Activated CD8-positive, alpha-beta memory T cell treated with anti-CD3 and anti-CD28 coated beads, Interleukin-2, amount 50 U/mL, for 24 hours (primary cell): ENCODE measurements at regions not wholly inside any gene's neighbourhood (a gene's known extent, or its start where the extent isn't known, plus 50 kb on each side); places are given as distances from the start of the nearest gene placed in this dataset.

ENCODE experiments used
- DNase-seq: peaks from one replicate; pipeline ENCODE4 v3.0.0-alpha.2; 2020; ENCODE audit errors: extremely low read depth

GRCh38 chr2:128493880-128494279 is 175.2 kb upstream of the HS6ST1 start:
- DNase-seq, result no peak

GRCh38 chr2:128494307-128494639 is 175.6 kb upstream of the HS6ST1 start:
- DNase-seq, result no peak

DNA sequence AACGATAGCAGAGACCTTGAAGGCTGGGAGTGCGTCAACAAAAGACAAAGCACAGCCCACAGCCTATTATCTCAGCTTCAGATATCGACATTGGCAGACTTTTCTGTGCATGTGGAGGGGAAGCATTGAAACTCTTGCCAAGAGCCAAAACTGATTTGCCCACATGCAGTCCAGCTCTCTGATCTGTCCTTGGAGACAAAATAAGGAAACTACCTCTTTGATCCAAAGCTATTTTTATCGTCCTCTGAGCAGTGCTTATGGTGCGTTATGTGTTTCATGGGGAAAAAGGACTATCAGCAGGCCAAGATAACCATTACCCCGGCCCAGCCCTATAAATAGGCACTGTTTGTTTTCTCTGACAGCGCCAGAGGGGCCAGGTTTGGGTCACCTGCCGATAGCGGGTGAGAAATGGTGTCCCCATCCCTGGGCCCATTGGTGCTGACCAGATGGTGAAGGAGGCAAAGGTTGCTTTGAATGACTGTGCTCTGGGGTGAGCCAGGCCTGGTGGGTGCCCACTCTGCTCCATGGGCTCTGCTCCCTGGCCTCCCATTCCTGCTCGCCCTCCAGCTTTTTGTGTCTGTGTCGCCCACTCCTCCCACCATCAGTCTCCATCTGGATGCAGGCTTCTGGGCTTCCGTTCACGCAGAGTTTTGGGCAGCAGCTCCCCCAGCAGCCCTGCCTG is 176.1 kb upstream of the HS6ST1 start:
- no peak for DNase-seq

DNA sequence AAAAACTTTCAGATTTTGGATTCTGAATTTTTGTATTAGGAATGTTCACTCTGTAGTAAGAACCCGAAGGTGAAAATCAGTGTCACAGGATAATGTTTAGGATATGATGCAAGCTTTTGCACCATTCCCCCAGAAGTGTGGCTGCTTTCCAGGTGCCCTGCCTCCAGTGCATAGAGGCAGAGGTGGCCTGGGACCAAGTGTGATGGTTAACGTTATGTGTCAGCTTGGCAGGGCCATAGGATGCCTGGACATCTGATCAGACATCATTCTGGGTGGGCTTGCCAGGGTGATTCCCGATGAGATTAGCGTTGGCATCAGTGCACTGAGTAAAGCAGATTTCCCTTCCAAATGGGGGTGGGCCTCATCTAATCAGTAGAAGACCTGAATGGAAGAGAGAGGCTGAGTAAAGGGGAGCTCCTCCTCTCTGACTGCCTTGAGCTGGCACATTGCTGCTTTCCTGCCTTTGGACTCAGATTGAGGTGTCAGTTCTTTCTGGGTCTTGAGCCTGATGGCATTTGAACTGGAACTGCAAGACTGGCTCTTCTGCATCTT is 177.4 kb upstream of the HS6ST1 start:
- DNase-seq, result no peak

DNA sequence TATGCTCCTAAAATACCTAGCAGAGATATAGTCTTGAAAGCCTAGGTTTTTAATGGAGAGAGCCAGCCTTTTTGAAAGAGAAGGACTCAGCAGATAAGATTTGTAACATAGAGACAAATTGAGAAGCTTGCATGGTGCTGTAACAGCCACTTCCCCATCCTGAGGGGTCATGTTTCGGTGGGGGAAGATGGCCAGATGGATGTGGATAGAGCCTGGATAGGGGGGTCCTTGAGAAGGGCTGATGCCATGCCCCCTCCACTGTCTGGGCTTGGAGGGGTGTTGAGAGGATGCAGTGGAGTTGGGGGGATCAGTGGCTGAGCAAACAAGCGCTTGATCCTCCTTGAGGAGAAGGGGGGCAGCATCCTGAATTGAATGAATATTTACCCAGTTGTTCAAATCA is 178.0 kb upstream of the HS6ST1 start:
- no peak for DNase-seq

GRCh38 chr2:128497461-128497860 is 178.8 kb upstream of the HS6ST1 start:
- no peak for DNase-seq

DNA sequence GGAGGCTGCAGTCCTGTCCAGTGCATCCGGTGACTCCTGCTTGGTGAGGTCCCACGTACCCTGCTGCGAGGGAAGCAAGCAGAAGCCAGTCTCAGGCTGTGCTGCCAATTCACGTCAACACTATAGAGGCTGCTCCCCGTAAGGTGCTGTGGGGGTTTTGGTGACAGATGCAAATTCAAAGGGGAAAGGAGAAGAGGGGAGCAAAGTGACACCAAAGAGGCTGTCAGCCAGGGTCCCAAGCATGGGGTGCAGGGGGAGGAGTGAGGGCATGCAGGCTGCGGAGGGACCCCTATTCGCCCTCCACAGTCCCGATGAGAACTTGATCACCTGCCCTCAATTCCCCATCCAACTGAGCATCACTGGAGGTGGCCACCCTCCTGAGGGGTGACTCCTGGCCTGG is 179.4 kb upstream of the HS6ST1 start:
- no peak for DNase-seq

GRCh38 chr2:128498589-128498988 is 179.9 kb upstream of the HS6ST1 start:
- no peak for DNase-seq

- no peak for DNase-seq
Measured at GRCh38 chr2:128499367-128500137, 180.9 kb upstream of the HS6ST1 start.

DNA sequence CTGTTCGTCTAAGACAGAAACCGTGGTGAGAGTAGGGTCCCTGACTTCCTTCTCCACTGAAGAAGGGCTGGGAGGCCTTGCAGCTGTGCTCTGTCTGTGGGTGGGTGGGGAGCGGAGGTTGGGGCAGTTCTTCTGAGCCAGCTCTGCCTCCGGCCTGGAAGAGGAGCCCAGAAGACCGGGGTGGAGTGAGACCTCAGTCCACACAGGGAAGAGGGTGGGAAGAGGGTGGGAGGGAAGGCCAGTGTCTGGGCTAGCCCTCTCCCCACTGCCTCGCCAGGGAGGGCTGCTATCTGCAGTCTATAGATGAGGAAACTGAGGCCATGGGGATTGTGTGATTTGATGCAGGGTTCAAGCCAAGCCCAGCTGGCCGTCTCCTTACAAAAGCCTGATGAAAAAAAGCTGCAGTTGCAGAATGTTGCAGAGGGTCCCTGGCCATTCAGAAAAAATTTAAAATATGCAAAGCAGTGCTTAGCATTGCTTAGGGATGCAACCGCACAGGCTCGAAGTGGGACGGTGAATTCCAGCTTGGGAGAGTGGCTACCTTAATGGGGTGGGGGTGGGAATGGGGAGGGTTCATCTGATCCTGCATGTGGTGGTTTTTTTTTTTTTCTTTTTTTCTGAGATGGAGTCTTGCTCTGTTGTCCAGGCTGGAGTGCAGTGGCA is 181.6 kb upstream of the HS6ST1 start:
- no peak for DNase-seq

DNA sequence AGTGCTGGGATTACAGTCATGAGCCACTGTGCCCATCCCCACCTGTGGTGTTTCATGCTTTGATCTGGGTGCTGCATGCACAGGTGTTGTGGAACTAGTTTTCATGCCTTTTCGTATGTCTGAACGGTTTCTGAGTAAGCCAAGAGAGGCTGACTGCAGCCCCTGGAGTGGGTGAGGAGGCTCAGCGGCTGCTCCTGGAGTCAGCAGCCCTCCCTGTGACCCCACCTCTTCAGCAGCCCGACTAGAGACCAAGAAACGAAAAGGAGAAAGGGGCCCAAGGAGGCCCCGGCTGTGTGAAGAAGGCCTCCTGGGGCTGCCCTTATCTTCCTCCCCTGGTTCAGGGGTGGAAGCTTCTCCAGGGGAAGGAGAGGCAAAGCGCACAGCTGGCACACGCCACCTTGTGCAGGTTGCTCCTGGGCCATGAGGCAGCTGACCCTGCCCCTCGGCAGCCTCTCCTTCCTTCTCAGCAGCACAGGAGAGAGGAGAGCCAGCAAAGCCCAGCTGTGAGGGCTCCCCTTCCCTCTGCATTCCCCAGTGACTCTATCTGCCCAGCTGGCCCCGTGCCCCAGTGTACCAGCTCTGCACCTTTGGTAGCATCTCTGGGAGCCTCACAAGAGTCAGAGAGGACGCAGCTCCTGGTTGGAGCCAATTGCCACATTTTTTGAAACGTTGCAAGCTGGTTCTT is 182.5 kb upstream of the HS6ST1 start:
- no peak for DNase-seq

- DNase-seq, result no peak
Measured at GRCh38 chr2:128501700-128502099, 183.0 kb upstream of the HS6ST1 start.

GRCh38 chr2:128502200-128502599 is 183.5 kb upstream of the HS6ST1 start:
- no peak for DNase-seq

- DNase-seq, result no peak
Measured at GRCh38 chr2:128502638-128503246, 184.1 kb upstream of the HS6ST1 start.

- DNase-seq, result no peak
Measured at GRCh38 chr2:128503399-128504245, 185.0 kb upstream of the HS6ST1 start.

GRCh38 chr2:128504246-128505149 is 185.8 kb upstream of the HS6ST1 start:
- DNase-seq, result no peak

DNA sequence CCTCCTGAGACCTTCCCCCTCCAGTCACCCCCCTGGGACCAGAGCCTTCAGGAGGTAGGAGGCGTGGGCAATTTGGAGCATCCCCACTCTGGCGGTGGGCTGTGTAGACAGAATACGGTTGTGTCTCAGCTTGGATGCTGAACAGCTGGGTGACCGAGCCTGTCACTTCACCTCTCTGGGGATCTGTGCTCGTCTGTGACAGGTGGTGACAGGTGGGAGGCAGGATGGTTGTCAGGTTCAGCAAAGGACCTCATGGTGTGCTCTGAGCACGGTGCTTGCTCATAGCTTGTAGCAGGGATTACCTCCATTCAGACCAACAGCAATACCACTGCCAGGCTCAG is 186.5 kb upstream of the HS6ST1 start:
- DNase-seq, result no peak

GRCh38 chr2:128505575-128506526 is 187.2 kb upstream of the HS6ST1 start:
- no peak for DNase-seq

- no peak for DNase-seq
Measured at GRCh38 chr2:128506534-128506933, 187.9 kb upstream of the HS6ST1 start.
